ENCODE measurements at regions not wholly inside any gene's neighbourhood (a gene's known extent, or its start where the extent isn't known, plus 50 kb on each side); places are given as distances from the start of the nearest gene placed in this dataset.

DNA sequence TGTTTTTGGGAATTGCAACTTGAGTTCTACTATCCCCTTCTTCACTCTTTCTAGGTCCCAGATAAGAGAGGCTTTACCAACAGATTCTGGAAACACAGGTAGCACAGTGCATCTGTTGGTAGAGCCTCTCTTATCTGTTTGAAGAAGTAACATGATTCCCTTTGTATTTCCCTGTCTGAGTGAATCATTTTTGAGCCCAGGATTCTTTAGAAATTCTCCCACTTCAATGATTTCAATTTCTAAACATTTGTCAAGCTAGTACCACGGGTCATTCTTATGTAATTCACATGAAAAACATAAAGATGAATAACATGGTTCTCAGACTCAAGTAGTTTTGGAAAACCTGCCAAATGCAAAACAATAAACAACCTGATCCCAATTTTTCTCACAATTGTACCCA lies 72.0 kb upstream of the DUSP10 start:
- in situ Hi-C loops (cut with MboI) = no loop called here
- Histone ChIP-seq H3K4me3 (no peak overlapping the region), H3K79me2 (ENCODE audit: insufficient read depth) (no peaks in the 10 kb centered on the region), H3F3A (ENCODE audit: insufficient read depth) (peaks cover 38% of the 10 kb centered on the region), H3K9ac (no peak overlapping the region), H2AFZ (no peak overlapping the region), H3K4me1 (ENCODE audit: insufficient read depth) (peaks cover 33% of the 10 kb centered on the region), H3K27ac (no peak overlapping the region), H4K20me1 (ENCODE audit: insufficient read depth) (no peaks in the 10 kb centered on the region), H3K4me2 (ENCODE audit: unreplicated experiment) (no peak overlapping the region), H3K36me3 (ENCODE audit: low read depth) (no peaks in the 10 kb centered on the region), H3K9me3 (ENCODE audit: low read depth) (no peaks in the 10 kb centered on the region), H3K27me3 (replicated peaks; ENCODE audit: insufficient read depth) (no peaks in the 10 kb centered on the region), H3K9me2 (ENCODE audit: insufficient read depth) (no peaks in the 10 kb centered on the region)
- WGBS, 2 experiments (ENCODE audit: low coverage in 1 of 2, low lambda C conversion rate in 2 of 2, missing lambda C conversion rate in 2 of 2) = 87 to 88% methylated on average over 1 of the region's 1 CpG
- no peak for DNase-seq
- TF ChIP-seq EZH2 (IDR thresholded peaks at IDR 0.05; ENCODE audit: insufficient read depth, poor library complexity, severe bottlenecking) (no peak), EZH2phosphoT487 (IDR thresholded peaks at IDR 0.05; ENCODE audit: insufficient read depth, low read depth) (no peak)

DNA sequence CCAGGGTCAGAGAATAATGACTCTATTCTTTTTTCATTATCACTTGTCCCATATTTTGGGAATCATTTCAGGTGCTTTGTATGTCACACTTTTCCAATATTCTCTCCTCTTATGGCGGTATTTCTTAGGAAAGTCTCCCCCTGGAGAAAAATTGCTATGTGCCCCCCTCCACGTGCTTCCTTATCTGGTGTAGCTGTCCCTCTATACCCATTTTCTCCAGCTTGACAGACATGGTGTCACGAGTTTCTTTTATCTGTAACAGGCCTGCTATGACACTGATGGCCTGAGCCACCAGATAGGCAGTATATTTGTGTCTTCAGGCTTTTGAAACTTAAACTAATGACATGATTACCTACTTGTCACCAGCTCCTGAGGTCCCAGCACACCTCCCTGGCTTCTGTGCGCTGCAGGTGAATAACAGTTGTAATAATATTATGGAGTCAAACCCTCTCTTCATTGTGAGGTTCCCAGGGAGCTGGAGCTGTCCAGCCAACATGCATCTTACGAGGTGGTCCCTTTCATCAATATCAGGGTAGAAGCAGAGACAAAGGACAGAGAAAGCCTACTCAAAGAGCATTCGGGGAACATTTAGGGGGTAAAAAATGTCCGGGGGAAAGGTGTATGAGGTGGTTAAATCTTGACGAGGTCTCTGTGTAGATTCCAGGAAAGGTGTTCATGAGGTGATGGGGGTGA lies 71.2 kb upstream of the DUSP10 start:
- Histone ChIP-seq H3K27me3 (replicated peaks; ENCODE audit: insufficient read depth) (no peaks in the 10 kb centered on the region), H3K9ac (no peak overlapping the region), H3K79me2 (ENCODE audit: insufficient read depth) (no peaks in the 10 kb centered on the region), H3F3A (ENCODE audit: insufficient read depth) (peaks cover 42% of the 10 kb centered on the region), H2AFZ (no peak overlapping the region), H3K36me3 (ENCODE audit: low read depth) (no peaks in the 10 kb centered on the region), H3K27ac (no peak overlapping the region), H3K4me3 (no peak overlapping the region), H4K20me1 (ENCODE audit: insufficient read depth) (no peaks in the 10 kb centered on the region), H3K4me2 (ENCODE audit: unreplicated experiment) (no peak overlapping the region), H3K4me1 (ENCODE audit: insufficient read depth) (peaks cover 33% of the 10 kb centered on the region), H3K9me2 (ENCODE audit: insufficient read depth) (no peaks in the 10 kb centered on the region), H3K9me3 (ENCODE audit: low read depth) (no peaks in the 10 kb centered on the region)
- TF ChIP-seq EZH2 (IDR thresholded peaks at IDR 0.05; ENCODE audit: insufficient read depth, poor library complexity, severe bottlenecking) (no peak), EZH2phosphoT487 (IDR thresholded peaks at IDR 0.05; ENCODE audit: insufficient read depth, low read depth) (no peak)
- DNase-seq = no peak
- in situ Hi-C loops (cut with MboI) = no loop called here
- WGBS, 2 experiments (ENCODE audit: low coverage in 1 of 2, low lambda C conversion rate in 2 of 2, missing lambda C conversion rate in 2 of 2) = 88 to 91% methylated on average over 8 of the region's 8 CpGs

DNA sequence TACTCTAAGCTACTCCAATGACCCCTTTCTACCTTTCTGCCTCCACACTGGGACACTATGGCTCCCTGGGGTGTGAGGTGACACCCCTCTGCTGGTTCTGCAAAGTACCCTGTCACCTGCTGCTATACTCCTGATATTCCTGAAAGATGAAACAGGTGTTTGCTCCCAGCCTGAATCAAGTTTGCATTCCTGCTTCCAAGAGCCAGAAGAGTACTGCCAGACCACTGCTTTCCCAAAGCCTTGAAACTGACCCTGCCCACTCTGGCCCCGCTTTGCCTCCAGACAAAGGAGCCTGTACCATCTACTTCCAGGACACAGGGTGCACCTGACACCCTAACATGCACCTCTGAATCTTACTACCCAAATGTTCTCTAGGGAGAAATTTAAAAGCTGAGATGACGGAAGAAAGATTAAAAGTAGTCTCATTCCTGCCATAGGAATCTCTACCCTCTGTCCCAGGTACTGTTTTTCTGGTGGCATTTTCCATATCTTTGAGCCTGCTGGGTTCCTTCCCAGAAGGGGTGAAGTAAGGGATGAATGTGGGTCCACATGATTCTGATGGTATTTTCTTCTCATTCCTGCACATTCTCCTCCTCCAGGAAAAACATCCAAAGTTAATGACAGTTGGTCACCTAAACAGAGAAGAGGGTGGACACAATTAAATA lies 70.3 kb upstream of the DUSP10 start:
- no peak for DNase-seq
- Histone ChIP-seq H3K4me2 (ENCODE audit: unreplicated experiment) (no peak overlapping the region), H3K27me3 (replicated peaks; ENCODE audit: insufficient read depth) (no peaks in the 10 kb centered on the region), H4K20me1 (ENCODE audit: insufficient read depth) (no peaks in the 10 kb centered on the region), H2AFZ (no peak overlapping the region), H3K4me3 (no peak overlapping the region), H3K27ac (no peak overlapping the region), H3K36me3 (ENCODE audit: low read depth) (no peaks in the 10 kb centered on the region), H3K9ac (no peak overlapping the region), H3K9me2 (ENCODE audit: insufficient read depth) (no peaks in the 10 kb centered on the region), H3K9me3 (ENCODE audit: low read depth) (no peaks in the 10 kb centered on the region), H3F3A (ENCODE audit: insufficient read depth) (peaks cover 35% of the 10 kb centered on the region), H3K4me1 (ENCODE audit: insufficient read depth) (peaks cover 29% of the 10 kb centered on the region), H3K79me2 (ENCODE audit: insufficient read depth) (no peaks in the 10 kb centered on the region)
- TF ChIP-seq EZH2 (IDR thresholded peaks at IDR 0.05; ENCODE audit: insufficient read depth, poor library complexity, severe bottlenecking) (no peak), EZH2phosphoT487 (IDR thresholded peaks at IDR 0.05; ENCODE audit: insufficient read depth, low read depth) (no peak)
- WGBS, 2 experiments (ENCODE audit: low coverage in 1 of 2, low lambda C conversion rate in 2 of 2, missing lambda C conversion rate in 2 of 2) = 100% methylated on average over 2 of the region's 2 CpGs
- in situ Hi-C loops (cut with MboI) = no loop called here

DNA sequence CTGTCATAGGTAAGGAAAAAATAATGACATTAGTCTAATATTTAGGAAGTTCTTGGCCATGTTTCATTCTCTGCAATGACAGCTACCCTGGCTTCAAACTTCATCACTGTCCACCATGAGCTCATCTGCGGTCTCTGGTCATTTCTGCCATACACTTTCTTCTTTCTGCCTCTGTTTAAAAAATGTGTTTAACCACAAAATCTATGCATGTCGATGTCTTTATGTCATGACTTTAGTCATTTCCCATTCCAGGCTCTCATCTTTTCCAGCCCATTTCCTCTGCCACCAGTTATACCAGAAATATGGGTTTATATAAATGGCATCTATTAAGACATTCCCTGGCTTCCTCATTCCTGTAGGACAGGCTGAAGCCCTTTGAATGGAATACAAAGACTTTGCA lies 68.5 kb upstream of the DUSP10 start:
- Histone ChIP-seq H4K20me1 (ENCODE audit: insufficient read depth) (no peaks in the 10 kb centered on the region), H3K79me2 (ENCODE audit: insufficient read depth) (no peaks in the 10 kb centered on the region), H3K4me2 (ENCODE audit: unreplicated experiment) (peak overlapping the region; percentile 4), H3K4me1 (ENCODE audit: insufficient read depth) (peaks cover 19% of the 10 kb centered on the region), H3F3A (ENCODE audit: insufficient read depth) (peaks cover 23% of the 10 kb centered on the region), H3K36me3 (ENCODE audit: low read depth) (no peaks in the 10 kb centered on the region), H3K9me3 (ENCODE audit: low read depth) (no peaks in the 10 kb centered on the region), H3K27ac (peak overlapping the region; percentile 30), H3K9ac (no peak overlapping the region), H3K4me3 (no peak overlapping the region), H2AFZ (no peak overlapping the region), H3K9me2 (ENCODE audit: insufficient read depth) (no peaks in the 10 kb centered on the region), H3K27me3 (replicated peaks; ENCODE audit: insufficient read depth) (no peaks in the 10 kb centered on the region)
- DNase-seq = peak; percentile 89
- in situ Hi-C loops (cut with MboI) = no loop called here
- 3 to 7% methylated on average over 2 of the region's 2 CpGs for WGBS, 2 experiments (ENCODE audit: low coverage in 1 of 2, low lambda C conversion rate in 2 of 2, missing lambda C conversion rate in 2 of 2)
- no peak for TF ChIP-seq EZH2 (IDR thresholded peaks at IDR 0.05; ENCODE audit: insufficient read depth, poor library complexity, severe bottlenecking)
- 0 out of 2 replicates have a peak, but pooled peaks have one; percentile 55 for TF ChIP-seq EZH2phosphoT487 (IDR thresholded peaks at IDR 0.05; ENCODE audit: insufficient read depth, low read depth)

Measured in GM23248 (cell line).